ENCODE measurements at regions not wholly inside any gene's neighbourhood (a gene's known extent, or its start where the extent isn't known, plus 50 kb on each side); places are given as distances from the start of the nearest gene placed in this dataset.

GRCh38 chr1:167156466-167156865 lies 62.6 kb downstream of the STYXL2 start:
- no peak overlapping the region for H3K27ac ChIP-seq (ENCODE audit: low read length)
- H3K4me1 Mint-ChIP-seq, result peaks cover 0 to 7% of the 10 kb centered on the region in 2 donors
- H3K4me3 Mint-ChIP-seq, result no peak overlapping the region
- ATAC-seq (no peak), DNase-seq (no peak)
- no peak overlapping the region for H3K27ac Mint-ChIP-seq
- no peaks in the 10 kb centered on the region for H3K36me3 Mint-ChIP-seq
- peaks cover 4% of the 10 kb centered on the region for H3K4me1 ChIP-seq (ENCODE audit: control insufficient read depth, insufficient read depth, low read length)
- H3K27me3 ChIP-seq (ENCODE audit: control insufficient read depth, insufficient read depth, low read length), result no peaks in the 10 kb centered on the region
- no peaks in the 10 kb centered on the region for H3K27me3 Mint-ChIP-seq (ENCODE audit: low read depth in 2 of 2)
- no peak for TF ChIP-seq CTCF (IDR thresholded peaks at IDR 0.05)
- H3K9me3 Mint-ChIP-seq, result no peaks in the 10 kb centered on the region
- intact Hi-C loops (cut with micrococcal nuclease), result no loop called here
- 89% methylated on average over 4 of the region's 4 CpGs for WGBS (ENCODE audit: insufficient coverage)
- no peaks in the 10 kb centered on the region for H3K36me3 ChIP-seq (ENCODE audit: control insufficient read depth, insufficient read depth, low read length)
- H3K9me3 ChIP-seq (ENCODE audit: control insufficient read depth, insufficient read depth, low read length), result no peaks in the 10 kb centered on the region
- no peak overlapping the region for H3K4me3 ChIP-seq (ENCODE audit: low read length)

DNA sequence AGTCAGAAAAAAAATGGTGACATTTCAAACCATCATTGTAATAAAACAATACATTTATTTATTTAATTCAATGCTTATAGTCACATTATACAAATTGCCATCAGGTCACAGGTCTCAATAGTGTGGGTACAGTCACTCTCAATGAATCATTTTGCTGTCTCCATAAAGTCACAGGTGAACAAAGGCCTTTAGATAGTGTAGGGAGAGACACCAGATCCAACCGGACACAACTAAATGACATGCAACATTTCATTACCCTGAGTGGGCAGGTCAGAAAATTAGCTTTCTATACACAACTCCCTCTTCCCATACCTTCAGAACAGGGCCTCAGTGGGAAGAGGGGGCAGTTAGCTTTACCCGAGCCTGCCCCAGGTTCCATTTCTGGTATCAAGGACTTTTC lies 63.2 kb downstream of the STYXL2 start:
- Histone ChIP-seq H3K9me3 (ENCODE audit: control insufficient read depth, insufficient read depth, low read length) (no peaks in the 10 kb centered on the region), H3K27me3 (ENCODE audit: control insufficient read depth, insufficient read depth, low read length) (no peaks in the 10 kb centered on the region), H3K27ac (ENCODE audit: low read length) (no peak overlapping the region), H3K36me3 (ENCODE audit: control insufficient read depth, insufficient read depth, low read length) (no peaks in the 10 kb centered on the region), H3K4me1 (ENCODE audit: control insufficient read depth, insufficient read depth, low read length) (peaks cover 4% of the 10 kb centered on the region), H3K4me3 (ENCODE audit: low read length) (no peak overlapping the region)
- WGBS (ENCODE audit: insufficient coverage), result 85% methylated on average over 2 of the region's 2 CpGs
- intact Hi-C loops (cut with micrococcal nuclease), result no loop called here
- no peaks in the 10 kb centered on the region for H3K36me3 Mint-ChIP-seq
- H3K27me3 Mint-ChIP-seq (ENCODE audit: low read depth in 2 of 2), result no peaks in the 10 kb centered on the region
- no peaks in the 10 kb centered on the region for H3K9me3 Mint-ChIP-seq
- no peak for ATAC-seq
- H3K4me1 Mint-ChIP-seq, result peaks cover 0 to 7% of the 10 kb centered on the region in 2 donors
- H3K27ac Mint-ChIP-seq, result no peak overlapping the region
- DNase-seq, result no peak
- H3K4me3 Mint-ChIP-seq, result no peak overlapping the region
- no peak for TF ChIP-seq CTCF (IDR thresholded peaks at IDR 0.05)

- no peak overlapping the region for H3K27ac ChIP-seq (ENCODE audit: low read length)
- no peak for TF ChIP-seq CTCF (IDR thresholded peaks at IDR 0.05)
Measured at GRCh38 chr1:167158111-167158812, 62.4 kb upstream of the POU2F1 start.

DNA sequence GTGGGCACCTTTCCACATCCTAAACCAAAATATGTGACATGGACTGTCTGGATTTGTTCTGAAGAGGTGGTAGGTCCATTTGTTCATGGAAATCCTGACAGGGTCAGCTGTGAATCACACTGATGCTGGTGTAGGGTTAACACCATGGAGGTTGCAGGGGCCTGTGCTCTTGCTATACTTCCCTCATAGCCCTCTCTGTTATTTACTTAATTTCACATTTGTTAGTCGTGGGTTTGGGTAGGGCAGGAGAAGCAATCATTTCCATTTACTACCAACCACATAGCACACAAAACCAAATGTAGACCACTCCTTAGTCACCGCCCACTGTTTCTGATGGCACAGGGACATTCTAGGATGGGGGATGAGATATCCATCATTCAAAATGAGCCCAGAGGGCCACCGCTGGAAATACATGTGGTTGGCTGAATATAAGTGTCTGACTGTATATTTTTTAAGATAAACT lies 61.8 kb upstream of the POU2F1 start:
- TF ChIP-seq CTCF (IDR thresholded peaks at IDR 0.05), result no peak
- DNase-seq (no peak), ATAC-seq (no peak)
- 80% methylated on average over 2 of the region's 3 CpGs for WGBS (ENCODE audit: insufficient coverage)
- H3K36me3 ChIP-seq (ENCODE audit: control insufficient read depth, insufficient read depth, low read length), result no peaks in the 10 kb centered on the region
- Mint-ChIP-seq H3K27ac (no peak overlapping the region), H3K4me1 (peaks cover 0 to 7% of the 10 kb centered on the region in 2 donors), H3K27me3 (ENCODE audit: low read depth in 2 of 2) (peaks cover 0 to 5% of the 10 kb centered on the region in 2 donors), H3K36me3 (no peaks in the 10 kb centered on the region), H3K9me3 (no peaks in the 10 kb centered on the region), H3K4me3 (no peak overlapping the region)
- intact Hi-C loops (cut with micrococcal nuclease), result no loop called here
- peaks cover 4% of the 10 kb centered on the region for H3K4me1 ChIP-seq (ENCODE audit: control insufficient read depth, insufficient read depth, low read length)
- H3K4me3 ChIP-seq (ENCODE audit: low read length), result no peak overlapping the region
- no peaks in the 10 kb centered on the region for H3K9me3 ChIP-seq (ENCODE audit: control insufficient read depth, insufficient read depth, low read length)
- H3K27me3 ChIP-seq (ENCODE audit: control insufficient read depth, insufficient read depth, low read length), result no peaks in the 10 kb centered on the region
- H3K27ac ChIP-seq (ENCODE audit: low read length), result no peak overlapping the region

More at GRCh38 chr1:167158111-167158812, 62.4 kb upstream of the POU2F1 start:
- Histone ChIP-seq H3K4me3 (ENCODE audit: low read length) (no peak overlapping the region), H3K36me3 (ENCODE audit: control insufficient read depth, insufficient read depth, low read length) (no peaks in the 10 kb centered on the region), H3K4me1 (ENCODE audit: control insufficient read depth, insufficient read depth, low read length) (peaks cover 4% of the 10 kb centered on the region), H3K27me3 (ENCODE audit: control insufficient read depth, insufficient read depth, low read length) (no peaks in the 10 kb centered on the region), H3K9me3 (ENCODE audit: control insufficient read depth, insufficient read depth, low read length) (no peaks in the 10 kb centered on the region)
- Mint-ChIP-seq H3K36me3 (no peaks in the 10 kb centered on the region), H3K4me1 (peaks cover 0 to 7% of the 10 kb centered on the region in 2 donors), H3K27me3 (ENCODE audit: low read depth in 2 of 2) (peaks cover 0 to under 1% of the 10 kb centered on the region in 2 donors), H3K27ac (no peak overlapping the region), H3K4me3 (no peak overlapping the region), H3K9me3 (no peaks in the 10 kb centered on the region)
- DNase-seq, result no peak
- peak in 1 of 3 donors; percentile 14 for ATAC-seq
- intact Hi-C loops (cut with micrococcal nuclease), result no loop called here
- 66% methylated on average over 6 of the region's 6 CpGs for WGBS (ENCODE audit: insufficient coverage)
